ENCODE measurements at regions not wholly inside any gene's neighbourhood (a gene's known extent, or its start where the extent isn't known, plus 50 kb on each side); places are given as distances from the start of the nearest gene placed in this dataset.

DNA sequence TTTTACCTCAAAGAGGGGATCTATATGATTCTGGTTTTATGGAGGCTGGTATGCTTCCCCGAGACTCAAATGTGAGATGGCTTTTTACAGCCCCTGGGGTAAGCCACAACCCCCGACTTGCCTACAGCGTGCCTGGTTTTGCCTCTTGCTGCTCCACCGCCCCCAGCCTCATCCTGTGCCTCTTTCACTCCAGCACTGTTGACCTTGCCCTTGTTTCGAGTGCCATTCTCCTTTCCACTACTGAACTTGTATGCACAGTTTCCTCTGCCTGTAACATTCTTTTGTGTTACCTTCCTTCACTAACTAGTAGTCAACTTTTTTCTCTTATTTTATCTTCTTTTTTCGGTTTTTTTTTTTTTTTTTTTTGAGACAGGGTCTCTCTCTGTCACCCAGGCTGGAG, 219.0 kb upstream of the ZBED5 start:
- DNase-seq = no peak

DNA sequence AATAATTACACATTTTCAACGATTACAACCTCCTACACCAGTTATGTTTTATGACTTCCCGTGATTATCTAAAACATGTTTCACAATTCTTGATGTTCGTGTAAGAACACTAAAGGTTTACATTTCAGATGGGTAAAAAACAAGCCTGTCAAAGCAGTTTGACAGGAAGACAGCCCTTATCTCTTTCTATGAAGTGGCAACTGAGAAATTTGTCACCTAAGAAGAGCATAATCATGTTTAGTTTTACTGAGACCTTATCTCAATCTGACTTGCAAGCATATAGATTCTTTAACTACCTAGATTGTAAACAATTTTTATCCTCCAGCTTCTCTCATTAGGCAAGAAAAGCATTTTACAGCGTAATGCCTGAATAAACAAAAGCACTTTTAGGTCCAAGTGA, 218.4 kb upstream of the ZBED5 start:
- DNase-seq = no peak

GRCh38 chr11:11075515-11076171, 217.8 kb upstream of the ZBED5 start:
- DNase-seq = no peak

GRCh38 chr11:11074686-11075335, 217.0 kb upstream of the ZBED5 start:
- DNase-seq = no peak

DNA sequence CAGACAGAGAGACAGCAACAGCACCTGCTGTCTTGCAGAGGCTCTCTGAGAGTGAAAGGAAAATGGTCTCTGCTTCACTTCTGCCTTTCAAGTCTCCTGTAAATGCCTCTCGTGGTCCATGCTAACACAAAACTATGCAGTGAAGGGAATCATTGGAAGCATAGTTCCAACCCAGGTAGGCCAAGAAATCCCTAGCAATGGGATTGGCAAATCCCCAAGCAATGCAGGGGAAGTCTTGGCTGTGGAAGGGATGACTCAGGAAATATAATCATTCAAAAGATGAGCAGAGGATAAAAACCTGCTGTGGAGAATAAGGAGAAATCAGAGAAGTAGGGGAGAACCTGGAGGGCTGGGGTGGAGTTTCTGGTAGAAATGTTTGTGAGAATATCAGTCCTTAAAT, 216.1 kb upstream of the ZBED5 start:
- DNase-seq = no peak

- no peak for DNase-seq
Measured at GRCh38 chr11:11072067-11072466, 214.2 kb upstream of the ZBED5 start.

- DNase-seq = no peak
Measured at GRCh38 chr11:11071486-11071885, 213.6 kb upstream of the ZBED5 start.

DNA sequence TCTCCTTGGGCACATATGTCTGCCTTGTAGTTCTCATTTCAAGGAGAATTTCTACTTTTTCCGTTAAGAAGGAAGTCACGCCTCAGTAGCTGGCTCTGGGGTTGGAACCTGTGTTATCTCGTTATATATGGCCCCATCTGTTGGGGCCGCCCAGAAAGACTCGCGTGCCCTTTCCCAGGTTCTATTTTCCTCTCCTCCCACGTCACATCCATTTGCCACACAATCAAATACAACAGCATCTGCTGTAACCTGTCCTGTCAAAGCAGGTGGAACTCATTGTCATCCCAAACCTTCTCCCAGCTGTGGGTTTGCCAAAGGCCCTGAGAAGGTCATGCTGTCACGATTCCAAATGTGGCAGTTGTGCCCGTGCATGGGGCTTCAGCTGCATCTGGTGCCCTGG, 213.1 kb upstream of the ZBED5 start:
- no peak for DNase-seq

GRCh38 chr11:11069841-11070835, 212.3 kb upstream of the ZBED5 start:
- no peak for DNase-seq

DNA sequence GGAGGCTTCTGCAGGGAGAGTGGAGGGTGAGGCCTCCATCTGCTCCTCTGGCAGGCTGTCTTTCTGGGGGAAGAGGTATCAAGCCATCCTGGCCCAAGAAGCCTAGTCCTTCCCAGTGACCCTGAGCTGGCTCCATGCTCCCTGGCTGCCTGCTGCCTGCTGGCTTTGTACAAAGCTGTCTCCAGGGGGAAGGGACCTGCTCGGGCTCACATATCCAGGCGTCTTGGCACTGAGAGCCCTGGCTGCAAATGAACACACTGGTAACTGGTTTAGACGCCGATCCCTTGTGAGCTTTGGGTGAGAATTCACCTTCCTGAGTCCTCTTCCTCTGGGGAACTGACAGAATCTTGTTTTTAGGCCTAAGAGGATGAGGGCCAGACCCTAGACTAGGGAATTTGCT, 210.3 kb upstream of the ZBED5 start:
- no peak for DNase-seq

DNA sequence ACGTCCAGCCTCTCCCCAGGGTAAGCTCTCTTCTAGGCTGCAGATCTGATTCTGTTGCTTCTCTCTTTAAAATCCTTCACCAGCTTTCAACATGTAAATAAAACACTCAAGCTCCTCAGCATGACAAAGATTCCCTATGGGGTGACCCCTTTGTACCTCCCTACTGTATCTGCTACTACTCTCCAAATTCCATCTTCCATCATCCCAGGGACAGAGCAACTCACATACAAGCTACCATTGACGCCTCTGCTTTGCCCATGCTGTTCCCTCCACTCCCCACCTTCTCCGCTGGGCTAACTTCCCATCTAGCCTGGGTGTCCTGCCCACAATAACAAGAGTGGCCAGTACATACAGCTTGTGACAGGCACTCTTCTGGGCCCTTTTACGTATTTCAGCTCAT, 207.5 kb upstream of the ZBED5 start:
- no peak for DNase-seq

- DNase-seq = no peak
Measured at GRCh38 chr11:11057472-11057854, 199.6 kb upstream of the ZBED5 start.

DNA sequence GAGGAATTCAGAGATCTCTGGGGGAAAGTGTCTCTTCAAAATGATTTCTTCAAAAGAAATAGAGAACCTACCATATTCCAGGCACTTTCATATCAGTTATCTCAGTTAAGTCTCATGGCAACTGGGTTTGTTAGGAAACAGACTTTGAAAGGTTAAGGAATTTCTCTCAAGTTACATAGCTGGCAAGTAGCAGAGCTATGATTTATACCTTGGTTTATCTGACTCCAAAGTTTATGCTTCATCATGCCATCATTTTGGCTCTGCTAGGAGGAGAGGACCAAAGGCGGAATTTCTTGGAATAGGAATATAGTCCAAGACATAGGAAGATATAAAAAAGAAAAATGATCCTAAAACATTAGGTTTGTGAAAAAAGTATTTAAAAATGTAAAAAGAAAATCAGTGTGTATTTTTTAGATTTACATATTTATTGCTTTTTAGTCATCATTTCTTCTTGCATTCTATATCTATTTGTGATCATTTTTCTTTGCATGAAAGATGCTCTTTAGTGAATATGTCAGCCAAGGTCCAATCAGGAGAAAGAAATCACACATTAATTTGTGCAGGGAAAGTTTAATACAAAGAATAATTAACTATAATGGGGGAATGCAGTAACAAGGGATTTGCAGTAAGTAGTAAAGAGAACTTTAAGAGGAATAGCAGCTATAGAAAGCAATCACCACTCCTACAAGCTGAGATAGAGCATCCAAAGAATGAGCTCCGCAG, 199.1 kb upstream of the ZBED5 start:
- no peak for DNase-seq

- DNase-seq = no peak
Measured at GRCh38 chr11:11056316-11056715, 198.5 kb upstream of the ZBED5 start.

DNA sequence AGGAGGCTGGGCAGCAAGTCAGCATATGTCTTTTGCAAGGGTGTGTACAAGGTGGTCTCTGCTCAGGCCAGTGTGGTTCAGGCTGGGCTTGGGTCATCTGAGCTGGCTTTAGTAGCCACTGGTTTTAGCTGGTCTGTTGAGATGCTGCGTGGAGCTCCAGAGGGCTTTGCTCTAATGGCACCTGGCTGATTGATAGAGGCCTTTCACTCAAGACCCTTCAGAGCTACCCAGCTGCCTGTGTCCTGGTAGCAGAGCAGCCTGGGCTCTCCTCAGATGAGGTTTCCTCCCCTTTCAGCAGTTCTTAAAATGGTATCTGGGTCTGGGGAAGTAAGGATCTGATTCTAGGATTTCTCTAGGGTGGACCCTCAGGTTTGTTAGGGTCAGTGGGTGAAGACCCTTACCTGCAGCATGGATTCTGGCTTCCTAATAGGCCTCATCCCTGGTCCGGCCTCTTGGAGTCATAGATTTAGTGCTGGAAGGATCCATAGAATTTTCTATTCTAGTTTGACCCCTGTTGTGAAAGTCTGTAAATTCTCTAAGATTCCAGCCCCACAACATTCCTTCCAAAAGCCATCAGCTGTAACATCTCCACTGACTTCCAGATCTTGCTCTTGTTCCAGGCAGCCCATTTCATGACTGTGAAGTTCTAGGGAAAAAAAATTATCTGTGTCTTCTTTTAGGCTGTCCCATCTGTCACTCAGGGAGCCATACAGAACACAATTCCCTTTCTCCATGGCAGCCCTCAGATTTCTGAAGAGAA, 190.2 kb upstream of the ZBED5 start:
- DNase-seq = no peak

GRCh38 chr11:11046781-11047180, 188.9 kb upstream of the ZBED5 start:
- DNase-seq = no peak

DNA sequence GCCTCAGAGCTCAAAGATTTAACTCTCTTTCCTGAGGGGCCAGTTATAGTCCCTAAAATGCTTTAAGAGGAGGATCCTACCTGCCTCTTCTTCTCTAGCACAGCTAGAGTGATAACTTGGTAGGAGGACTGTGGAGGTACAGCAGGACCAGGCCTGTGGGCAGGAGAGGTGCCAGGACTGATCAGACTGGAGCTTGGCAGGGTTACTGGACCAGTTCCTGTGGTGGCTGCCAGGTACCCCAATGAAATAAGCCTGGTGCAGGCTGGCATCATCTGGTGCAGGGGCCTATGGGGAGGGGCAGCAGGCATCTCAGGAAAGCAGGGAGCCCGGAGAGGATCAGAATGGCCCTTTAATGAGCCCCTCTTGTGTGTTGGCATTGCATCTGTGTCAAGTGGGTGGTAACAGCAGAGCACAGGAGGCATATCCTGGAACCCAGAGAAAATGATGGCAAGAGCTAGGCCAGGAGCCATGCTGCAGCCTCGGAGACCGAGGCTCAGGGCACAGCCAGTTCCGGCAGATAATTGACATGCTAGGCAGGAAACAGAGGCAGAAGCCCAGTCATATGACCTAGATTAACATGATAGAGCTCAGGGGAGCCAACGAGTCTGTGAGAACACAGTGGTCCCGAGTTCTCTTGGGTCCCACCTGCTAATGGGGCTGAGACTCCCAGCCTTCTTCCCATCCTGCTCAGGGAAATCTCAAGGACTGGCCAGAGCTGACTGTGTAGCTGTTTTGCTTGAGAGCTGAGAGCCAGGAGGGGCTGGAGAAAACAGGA, 187.5 kb upstream of the ZBED5 start:
- DNase-seq = no peak

DNA sequence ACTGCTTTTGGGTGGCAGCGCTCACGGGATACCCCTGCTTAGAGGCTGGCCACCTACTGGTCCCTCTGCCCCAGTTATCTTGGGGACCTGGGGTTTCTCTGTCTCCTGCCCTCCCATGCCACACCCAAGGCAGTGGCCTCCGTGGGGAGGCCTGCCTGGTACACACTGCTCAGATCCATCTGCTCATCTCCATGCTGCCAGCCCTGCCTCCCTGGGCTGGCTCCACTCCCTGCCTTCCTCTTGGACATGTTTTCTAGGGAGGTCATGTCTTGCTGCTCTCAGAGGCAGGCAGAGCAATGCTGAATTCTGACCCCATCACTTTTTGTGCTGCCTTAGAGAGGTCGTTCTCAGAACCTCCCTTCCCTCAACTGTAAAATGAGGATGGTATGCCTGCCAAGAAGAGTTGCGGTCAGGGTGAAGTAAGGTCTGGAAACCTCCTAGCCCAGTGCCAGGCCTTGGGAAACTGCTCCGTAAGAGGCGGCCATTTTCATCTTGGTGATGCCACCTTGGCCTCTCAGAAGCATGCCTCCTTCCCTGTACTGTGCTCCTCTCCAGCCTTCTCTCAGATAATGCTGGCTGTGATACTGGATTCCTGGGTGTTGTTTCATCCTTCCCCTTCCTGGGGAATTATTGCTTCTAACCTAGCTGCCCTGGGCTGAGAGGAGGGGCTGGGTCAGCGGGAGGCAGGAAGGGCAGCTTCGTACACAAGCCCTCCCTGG, 186.4 kb upstream of the ZBED5 start:
- no peak for DNase-seq

DNA sequence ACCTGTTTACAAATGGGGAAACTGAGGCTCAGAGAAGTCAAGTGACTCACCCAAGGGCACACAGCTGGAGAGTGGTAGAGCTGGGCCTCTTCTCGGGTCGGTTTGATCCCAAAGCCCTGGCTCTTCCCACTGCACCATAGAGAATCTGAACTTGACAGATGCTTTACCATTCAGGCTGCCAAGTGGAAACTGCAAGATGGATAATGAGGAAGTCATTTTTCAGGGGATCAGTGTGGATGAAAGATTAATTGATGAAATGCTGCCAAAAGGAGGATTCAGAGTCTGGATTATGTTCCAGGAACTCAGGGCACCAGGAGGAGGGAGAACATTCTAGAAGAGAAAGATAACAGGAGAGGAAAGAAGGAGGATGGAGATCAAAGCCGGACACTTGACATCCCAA, 185.9 kb upstream of the ZBED5 start:
- DNase-seq = no peak

- no peak for DNase-seq
Measured at GRCh38 chr11:11039208-11039965, 181.5 kb upstream of the ZBED5 start.

All from CD4-positive, alpha-beta T cell treated with Interferon alpha-2 for 1 hour (primary cell).